ENCODE measurements at regions not wholly inside any gene's neighbourhood (a gene's known extent, or its start where the extent isn't known, plus 50 kb on each side); places are given as distances from the start of the nearest gene placed in this dataset.

DNA sequence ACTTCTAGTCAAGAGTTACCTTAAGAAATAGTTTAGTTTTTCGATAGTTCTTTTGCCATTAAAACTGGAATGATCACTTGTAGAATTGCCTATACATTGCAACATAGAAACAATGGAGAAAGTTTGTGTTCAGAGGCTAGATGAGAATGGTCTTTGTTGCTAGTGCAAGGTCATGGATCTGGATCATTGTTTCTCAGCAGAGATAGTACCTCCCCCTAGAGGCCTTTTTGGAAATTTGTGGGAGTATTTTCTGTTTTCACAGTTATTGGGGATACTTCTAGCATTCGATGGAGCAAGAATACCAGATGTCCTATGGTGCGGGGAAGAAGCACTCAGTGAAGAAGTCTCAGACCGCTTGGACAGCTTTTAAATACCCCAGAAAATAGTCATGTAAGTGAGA, 138.8 kb upstream of the HMGA2 start (continued):
- TF ChIP-seq, protein P1, sequence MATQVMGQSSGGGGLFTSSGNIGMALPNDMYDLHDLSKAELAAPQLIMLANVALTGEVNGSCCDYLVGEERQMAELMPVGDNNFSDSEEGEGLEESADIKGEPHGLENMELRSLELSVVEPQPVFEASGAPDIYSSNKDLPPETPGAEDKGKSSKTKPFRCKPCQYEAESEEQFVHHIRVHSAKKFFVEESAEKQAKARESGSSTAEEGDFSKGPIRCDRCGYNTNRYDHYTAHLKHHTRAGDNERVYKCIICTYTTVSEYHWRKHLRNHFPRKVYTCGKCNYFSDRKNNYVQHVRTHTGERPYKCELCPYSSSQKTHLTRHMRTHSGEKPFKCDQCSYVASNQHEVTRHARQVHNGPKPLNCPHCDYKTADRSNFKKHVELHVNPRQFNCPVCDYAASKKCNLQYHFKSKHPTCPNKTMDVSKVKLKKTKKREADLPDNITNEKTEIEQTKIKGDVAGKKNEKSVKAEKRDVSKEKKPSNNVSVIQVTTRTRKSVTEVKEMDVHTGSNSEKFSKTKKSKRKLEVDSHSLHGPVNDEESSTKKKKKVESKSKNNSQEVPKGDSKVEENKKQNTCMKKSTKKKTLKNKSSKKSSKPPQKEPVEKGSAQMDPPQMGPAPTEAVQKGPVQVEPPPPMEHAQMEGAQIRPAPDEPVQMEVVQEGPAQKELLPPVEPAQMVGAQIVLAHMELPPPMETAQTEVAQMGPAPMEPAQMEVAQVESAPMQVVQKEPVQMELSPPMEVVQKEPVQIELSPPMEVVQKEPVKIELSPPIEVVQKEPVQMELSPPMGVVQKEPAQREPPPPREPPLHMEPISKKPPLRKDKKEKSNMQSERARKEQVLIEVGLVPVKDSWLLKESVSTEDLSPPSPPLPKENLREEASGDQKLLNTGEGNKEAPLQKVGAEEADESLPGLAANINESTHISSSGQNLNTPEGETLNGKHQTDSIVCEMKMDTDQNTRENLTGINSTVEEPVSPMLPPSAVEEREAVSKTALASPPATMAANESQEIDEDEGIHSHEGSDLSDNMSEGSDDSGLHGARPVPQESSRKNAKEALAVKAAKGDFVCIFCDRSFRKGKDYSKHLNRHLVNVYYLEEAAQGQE (IDR thresholded peaks at IDR 0.05; ENCODE audit: borderline replicate concordance): peak; percentile 51; the same call in 1 of the 2 replicates
- TF ChIP-seq, protein P1 (CRISPR knock-in tag; IDR thresholded peaks at IDR 0.05; ENCODE audit: low read depth): no peak
- TF ChIP-seq ZNF124 (CRISPR knock-in tag; IDR thresholded peaks at IDR 0.05) (no peak), CEBPG (CRISPR knock-in tag; IDR thresholded peaks at IDR 0.05) (no peak), CEBPG (tag; conservative IDR thresholded peaks at IDR 0.05 in 1 of 2, IDR thresholded peaks at IDR 0.05 in 1 of 2) (peak in 1 of 2 experiments; percentile 31; a peak in 1 of 4 replicates), NFE2 (IDR thresholded peaks at IDR 0.05; ENCODE audit: low read depth) (no peak), CHD1 (IDR thresholded peaks at IDR 0.05; ENCODE audit: low read length) (no peak), SREBF2 (CRISPR knock-in tag; IDR thresholded peaks at IDR 0.05) (no peak)
